ENCODE measurements at regions not wholly inside any gene's neighbourhood (a gene's known extent, or its start where the extent isn't known, plus 50 kb on each side); places are given as distances from the start of the nearest gene placed in this dataset.

DNA sequence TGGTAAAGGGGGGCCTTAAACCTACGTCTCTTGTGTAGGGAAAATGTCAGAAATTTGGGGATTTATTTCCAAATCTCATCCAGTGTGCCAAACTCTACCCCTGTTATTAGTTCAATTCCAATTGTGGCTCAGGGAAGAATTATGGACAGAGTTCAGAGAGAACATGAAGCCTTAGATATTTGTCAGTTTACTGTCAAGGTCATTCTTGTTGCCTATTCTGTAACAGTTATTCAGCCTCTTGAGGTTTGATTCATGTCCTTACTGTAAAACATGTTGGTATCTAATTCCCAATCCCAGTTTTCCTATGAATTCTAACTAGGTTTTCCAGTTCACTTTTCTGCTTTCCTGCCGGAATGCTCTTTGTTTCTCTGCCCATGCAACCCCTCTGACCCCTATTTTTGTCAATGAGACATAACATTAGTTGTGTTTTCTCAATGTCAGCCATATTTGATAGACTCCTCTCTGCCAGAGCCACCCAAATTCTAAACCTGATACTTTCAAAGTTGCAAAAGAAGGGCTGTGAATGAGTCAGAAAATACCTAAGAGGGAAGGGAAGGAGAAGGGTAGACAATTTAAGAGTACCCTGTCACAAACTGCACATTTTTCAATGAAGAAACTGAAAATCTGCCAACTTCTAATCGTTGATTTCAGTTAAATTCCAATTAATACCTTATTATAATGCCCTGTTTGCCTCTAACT lies 52.4 kb downstream of the ATOSA start:
- no TSS peak for BruUV-seq (replicated peaks)
- Histone ChIP-seq H3K36me3 (ENCODE audit: control insufficient read depth, insufficient read depth, low read length) (no peaks in the 10 kb centered on the region), H3K27ac (ENCODE audit: low read length) (no peak overlapping the region), H3K9me3 (ENCODE audit: control insufficient read depth, insufficient read depth, low read depth, low read length) (no peaks in the 10 kb centered on the region), H3K27me3 (ENCODE audit: control insufficient read depth, insufficient read depth, low read length) (no peaks in the 10 kb centered on the region), H3K4me1 (ENCODE audit: control insufficient read depth, insufficient read depth, low read length) (no peaks in the 10 kb centered on the region), H3K4me3 (ENCODE audit: low read depth in 2 of 2, low read length in 2 of 2) (no peak overlapping the region)
- in situ Hi-C loops (cut with HindIII; ENCODE audit: low pct_unique_long_range_greater_than_20kb, low sequenced_read_pairs) (no loop called here), intact Hi-C loops (cut with micrococcal nuclease; ENCODE audit: unreplicated experiment) (no loop called here)
- ATAC-seq, result no peak
- ChIA-PET CTCF (no interaction called here), POLR2A (no interaction called here)
- TF ChIP-seq CTCF (IDR thresholded peaks at IDR 0.05) (no peak), TCF7L2 (IDR thresholded peaks at IDR 0.05; ENCODE audit: low read depth, low read length) (no peak), POLR2AphosphoS5 (IDR thresholded peaks at IDR 0.05; ENCODE audit: low read depth, low read length) (no peak), SIN3A (IDR thresholded peaks at IDR 0.05; ENCODE audit: borderline replicate concordance, insufficient read depth, low read depth, low read length) (no peak), REST (IDR thresholded peaks at IDR 0.05; ENCODE audit: insufficient read depth in 1 of 2, low read depth in 2 of 2, low read length in 1 of 2) (no peak)
- no peak for DNase-seq (ENCODE audit: low read depth, low spot score)

- no peak overlapping the region for H3K4me3 ChIP-seq (ENCODE audit: low read depth in 2 of 2, low read length in 2 of 2)
- no peaks in the 10 kb centered on the region for H3K27me3 ChIP-seq (ENCODE audit: control insufficient read depth, insufficient read depth, low read length)
- CTCF ChIA-PET, result interaction anchor here (0.7 kb wide), 1 partner anchor 76 kb away, joined by 5 read pairs; no protein-coding TSS in a partner anchor
- DNase-seq (ENCODE audit: low read depth, low spot score) (no peak), ATAC-seq (no peak)
- no TSS peak for BruUV-seq (replicated peaks)
- TF ChIP-seq POLR2AphosphoS5 (IDR thresholded peaks at IDR 0.05; ENCODE audit: low read depth, low read length), result no peak
- intact Hi-C loops (cut with micrococcal nuclease; ENCODE audit: unreplicated experiment) (no loop called here), in situ Hi-C loops (cut with HindIII; ENCODE audit: low pct_unique_long_range_greater_than_20kb, low sequenced_read_pairs) (no loop called here)
- H3K4me1 ChIP-seq (ENCODE audit: control insufficient read depth, insufficient read depth, low read length), result no peaks in the 10 kb centered on the region
- H3K9me3 ChIP-seq (ENCODE audit: control insufficient read depth, insufficient read depth, low read depth, low read length), result no peaks in the 10 kb centered on the region
- POLR2A ChIA-PET, result interaction anchor here (0.5 kb wide), 1 partner anchor 329 kb away, joined by 3 read pairs; no protein-coding TSS in a partner anchor
- no peak overlapping the region for H3K27ac ChIP-seq (ENCODE audit: low read length)
- H3K36me3 ChIP-seq (ENCODE audit: control insufficient read depth, insufficient read depth, low read length), result no peaks in the 10 kb centered on the region
These were observed 54.9 kb downstream of the ATOSA start for GRCh38 chr15:52624262-52624661.

DNA sequence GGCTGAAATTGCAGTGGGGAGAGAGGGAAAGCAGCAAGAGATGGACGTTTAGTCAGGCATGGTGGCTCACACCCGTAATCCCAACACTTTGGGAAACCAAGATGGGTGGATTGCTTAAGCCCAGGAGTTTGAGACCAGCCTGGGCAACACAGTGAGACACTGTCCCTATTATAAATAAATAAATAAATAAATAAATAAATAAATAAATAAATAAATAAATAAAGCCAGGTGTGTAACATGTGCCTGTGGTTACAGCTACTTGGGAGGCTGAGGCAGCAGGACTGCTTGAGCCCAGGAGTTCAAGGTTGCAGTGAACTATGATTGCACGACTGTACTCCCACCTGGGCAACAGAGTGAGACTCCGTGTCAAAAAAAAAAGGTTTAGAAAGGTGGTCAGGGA lies 54.0 kb upstream of the ARPP19 start:
- no peaks in the 10 kb centered on the region for H3K9me3 ChIP-seq (ENCODE audit: control insufficient read depth, insufficient read depth, low read depth, low read length)
- no peak overlapping the region for H3K27ac ChIP-seq (ENCODE audit: low read length)
- intact Hi-C loops (cut with micrococcal nuclease; ENCODE audit: unreplicated experiment), result no loop called here
- no peaks in the 10 kb centered on the region for H3K36me3 ChIP-seq (ENCODE audit: control insufficient read depth, insufficient read depth, low read length)
- ChIA-PET CTCF (no interaction called here), POLR2A (no interaction called here)
- TF ChIP-seq SIN3A (IDR thresholded peaks at IDR 0.05; ENCODE audit: borderline replicate concordance, insufficient read depth, low read depth, low read length) (no peak), POLR2AphosphoS5 (IDR thresholded peaks at IDR 0.05; ENCODE audit: low read depth, low read length) (no peak), REST (IDR thresholded peaks at IDR 0.05; ENCODE audit: insufficient read depth in 1 of 2, low read depth in 2 of 2, low read length in 1 of 2) (no peak), CTCF (IDR thresholded peaks at IDR 0.05) (no peak), TCF7L2 (IDR thresholded peaks at IDR 0.05; ENCODE audit: low read depth, low read length) (no peak)
- no peak overlapping the region for H3K4me3 ChIP-seq (ENCODE audit: low read depth in 2 of 2, low read length in 2 of 2)
- no peaks in the 10 kb centered on the region for H3K27me3 ChIP-seq (ENCODE audit: control insufficient read depth, insufficient read depth, low read length)
- DNase-seq (ENCODE audit: low read depth, low spot score) (no peak), ATAC-seq (no peak)
- BruUV-seq (replicated peaks), result no TSS peak
- no peaks in the 10 kb centered on the region for H3K4me1 ChIP-seq (ENCODE audit: control insufficient read depth, insufficient read depth, low read length)
- in situ Hi-C loops (cut with HindIII; ENCODE audit: low pct_unique_long_range_greater_than_20kb, low sequenced_read_pairs), result no loop called here

Data from Panc1 (cell line).